ENCODE measurements at regions not wholly inside any gene's neighbourhood (a gene's known extent, or its start where the extent isn't known, plus 50 kb on each side); places are given as distances from the start of the nearest gene placed in this dataset.

DNA sequence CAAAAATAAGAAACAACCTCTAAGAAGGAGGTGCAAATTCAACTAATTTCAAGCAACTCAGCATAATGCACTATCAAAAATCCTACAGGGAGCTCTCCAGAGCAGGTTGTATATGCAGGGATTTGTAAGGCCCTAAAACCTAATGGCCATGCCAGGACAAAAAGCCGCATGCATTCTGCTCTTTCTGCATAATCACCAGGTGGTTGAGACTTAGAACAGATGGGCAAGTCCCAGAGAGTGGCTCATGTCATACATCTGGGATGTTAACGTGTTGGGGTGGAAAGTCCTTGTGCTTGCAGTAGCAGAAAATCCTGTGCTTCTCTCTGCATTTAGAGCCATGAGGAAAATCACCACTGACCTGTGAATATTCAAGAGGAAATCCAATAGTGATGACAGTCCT, 1002.9 kb downstream of the AGBL1 start:
- TF ChIP-seq EZH2 (IDR thresholded peaks at IDR 0.05) (no peak), POLR2AphosphoS5 (IDR thresholded peaks at IDR 0.05; ENCODE audit: borderline replicate concordance, low read depth, low read length) (no peak), FOXP2 (optimal IDR thresholded peaks at IDR 0.05; ENCODE audit: control extremely low read depth, extremely low read length, insufficient read depth) (no peak)
